Astrocyte of the hippocampus (primary cell): ENCODE measurements at regions not wholly inside any gene's neighbourhood (a gene's known extent, or its start where the extent isn't known, plus 50 kb on each side); places are given as distances from the start of the nearest gene placed in this dataset.
"Not testable (repeated sequence)": the region's sequence is repeated elsewhere in the genome, so short reads cannot be mapped to it uniquely, and the experiment has no call there.

Experiments
- DNase-seq: peaks from one replicate; pipeline ENCODE4 v3.0.0; 2011; ENCODE audit warnings: low read depth, low spot score

- no peak for DNase-seq
These were observed 522.4 kb upstream of the NAALADL2 start for GRCh38 chr3:174336784-174337183.

- no peak for DNase-seq
These were observed 521.9 kb upstream of the NAALADL2 start for GRCh38 chr3:174337227-174337626.

- DNase-seq: no peak
These were observed 518.2 kb upstream of the NAALADL2 start for GRCh38 chr3:174340624-174341587.

GRCh38 chr3:174342171-174342570 is 517.0 kb upstream of the NAALADL2 start:
- DNase-seq: no peak

- DNase-seq: peak; percentile 40
These were observed 516.1 kb upstream of the NAALADL2 start for GRCh38 chr3:174342941-174343501.

- no peak for DNase-seq
These were observed 513.0 kb upstream of the NAALADL2 start for GRCh38 chr3:174346141-174346540.

- DNase-seq: no peak
These were observed 512.6 kb upstream of the NAALADL2 start for GRCh38 chr3:174346571-174346970.

GRCh38 chr3:174347474-174348138 is 511.5 kb upstream of the NAALADL2 start:
- no peak for DNase-seq

GRCh38 chr3:174352227-174352626 is 506.9 kb upstream of the NAALADL2 start:
- DNase-seq: no peak

GRCh38 chr3:174355505-174355904 is 503.6 kb upstream of the NAALADL2 start:
- DNase-seq: peak; percentile 30

GRCh38 chr3:174356596-174356995 is 502.5 kb upstream of the NAALADL2 start:
- DNase-seq: no peak

GRCh38 chr3:174358252-174358651 is 500.9 kb upstream of the NAALADL2 start:
- DNase-seq: no peak

GRCh38 chr3:174362556-174362955 is 496.6 kb upstream of the NAALADL2 start:
- no peak for DNase-seq

- peak; percentile 42 for DNase-seq
These were observed 495.9 kb upstream of the NAALADL2 start for GRCh38 chr3:174363256-174363655.

GRCh38 chr3:174365796-174366195 is 493.3 kb upstream of the NAALADL2 start:
- no peak for DNase-seq

- DNase-seq: not testable (repeated sequence)
These were observed 492.2 kb upstream of the NAALADL2 start for GRCh38 chr3:174366904-174367303.

GRCh38 chr3:174376346-174376745 is 482.8 kb upstream of the NAALADL2 start:
- peak; percentile 38 for DNase-seq

- DNase-seq: no peak
These were observed 482.0 kb upstream of the NAALADL2 start for GRCh38 chr3:174377096-174377495.

- DNase-seq: no peak
These were observed 481.4 kb upstream of the NAALADL2 start for GRCh38 chr3:174377684-174378083.

- no peak for DNase-seq
These were observed 476.3 kb upstream of the NAALADL2 start for GRCh38 chr3:174382878-174383277.

GRCh38 chr3:174387736-174388135 is 471.4 kb upstream of the NAALADL2 start:
- no peak for DNase-seq

- DNase-seq: peak; percentile 32
These were observed 461.3 kb upstream of the NAALADL2 start for GRCh38 chr3:174397848-174398247.
